ENCODE measurements at regions not wholly inside any gene's neighbourhood (a gene's known extent, or its start where the extent isn't known, plus 50 kb on each side); places are given as distances from the start of the nearest gene placed in this dataset.

- H3K27me3 ChIP-seq (ENCODE audit: control insufficient read depth in 2 of 2, insufficient read depth in 2 of 2, low read length in 2 of 2), result no peaks in the 10 kb centered on the region
- POLR2A ChIA-PET, result no interaction called here
- H3K36me3 ChIP-seq (ENCODE audit: control insufficient read depth, insufficient read depth, low read length), result no peaks in the 10 kb centered on the region
- no peak overlapping the region for H2AFZ ChIP-seq (ENCODE audit: low read depth, low read length)
- no peaks in the 10 kb centered on the region for H4K20me1 ChIP-seq (replicated peaks; ENCODE audit: control insufficient read depth, insufficient read depth, low read length)
- H3K9ac ChIP-seq (ENCODE audit: insufficient read depth in 1 of 2, low read depth in 2 of 2, low read length in 2 of 2), result no peak overlapping the region
- ATAC-seq (no peak), FAIRE-seq (no peak), DNase-seq (ENCODE audit: extremely low read depth in 1 of 4, low spot score in 3 of 4) (no peak)
- H3K4me3 ChIP-seq, result no peak overlapping the region
- intact Hi-C loops (cut with micrococcal nuclease), result no loop called here
- H3K79me2 ChIP-seq (ENCODE audit: control insufficient read depth, insufficient read depth, low read length), result no peaks in the 10 kb centered on the region
- H3K9me3 ChIP-seq (replicated peaks; ENCODE audit: control insufficient read depth, insufficient read depth, low read depth, low read length), result no peaks in the 10 kb centered on the region
- no TSS peak for BruUV-seq (replicated peaks)
- in situ Hi-C loops (cut with MboI), result no loop called here
- no peak overlapping the region for H3K27ac ChIP-seq (ENCODE audit: extremely low read depth, low read depth, low read length)
- no peaks in the 10 kb centered on the region for H3K9me1 ChIP-seq (ENCODE audit: control insufficient read depth, insufficient read depth, low read length)
- H3K4me1 ChIP-seq (replicated peaks in 1 of 2; ENCODE audit: control insufficient read depth in 2 of 2, insufficient read depth in 2 of 2, low read length in 2 of 2), result no peaks in the 10 kb centered on the region
- CTCF ChIA-PET (ENCODE audit: low intra/inter-chr PET ratio), result no interaction called here
- H3K4me2 ChIP-seq (ENCODE audit: insufficient read depth, low read length), result no peak overlapping the region
- TF ChIP-seq ETS2 (tag; IDR thresholded peaks at IDR 0.05; ENCODE audit: borderline replicate concordance, poor library complexity, severe bottlenecking) (no peak), ZNF592 (IDR thresholded peaks at IDR 0.05) (no peak), ZNF311 (CRISPR knock-in tag; IDR thresholded peaks at IDR 0.05) (no peak)
- TF ChIP-seq, protein P1, sequence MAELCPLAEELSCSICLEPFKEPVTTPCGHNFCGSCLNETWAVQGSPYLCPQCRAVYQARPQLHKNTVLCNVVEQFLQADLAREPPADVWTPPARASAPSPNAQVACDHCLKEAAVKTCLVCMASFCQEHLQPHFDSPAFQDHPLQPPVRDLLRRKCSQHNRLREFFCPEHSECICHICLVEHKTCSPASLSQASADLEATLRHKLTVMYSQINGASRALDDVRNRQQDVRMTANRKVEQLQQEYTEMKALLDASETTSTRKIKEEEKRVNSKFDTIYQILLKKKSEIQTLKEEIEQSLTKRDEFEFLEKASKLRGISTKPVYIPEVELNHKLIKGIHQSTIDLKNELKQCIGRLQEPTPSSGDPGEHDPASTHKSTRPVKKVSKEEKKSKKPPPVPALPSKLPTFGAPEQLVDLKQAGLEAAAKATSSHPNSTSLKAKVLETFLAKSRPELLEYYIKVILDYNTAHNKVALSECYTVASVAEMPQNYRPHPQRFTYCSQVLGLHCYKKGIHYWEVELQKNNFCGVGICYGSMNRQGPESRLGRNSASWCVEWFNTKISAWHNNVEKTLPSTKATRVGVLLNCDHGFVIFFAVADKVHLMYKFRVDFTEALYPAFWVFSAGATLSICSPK (IDR thresholded peaks at IDR 0.05; ENCODE audit: borderline replicate concordance), result no peak
- TF ChIP-seq, protein P2, sequence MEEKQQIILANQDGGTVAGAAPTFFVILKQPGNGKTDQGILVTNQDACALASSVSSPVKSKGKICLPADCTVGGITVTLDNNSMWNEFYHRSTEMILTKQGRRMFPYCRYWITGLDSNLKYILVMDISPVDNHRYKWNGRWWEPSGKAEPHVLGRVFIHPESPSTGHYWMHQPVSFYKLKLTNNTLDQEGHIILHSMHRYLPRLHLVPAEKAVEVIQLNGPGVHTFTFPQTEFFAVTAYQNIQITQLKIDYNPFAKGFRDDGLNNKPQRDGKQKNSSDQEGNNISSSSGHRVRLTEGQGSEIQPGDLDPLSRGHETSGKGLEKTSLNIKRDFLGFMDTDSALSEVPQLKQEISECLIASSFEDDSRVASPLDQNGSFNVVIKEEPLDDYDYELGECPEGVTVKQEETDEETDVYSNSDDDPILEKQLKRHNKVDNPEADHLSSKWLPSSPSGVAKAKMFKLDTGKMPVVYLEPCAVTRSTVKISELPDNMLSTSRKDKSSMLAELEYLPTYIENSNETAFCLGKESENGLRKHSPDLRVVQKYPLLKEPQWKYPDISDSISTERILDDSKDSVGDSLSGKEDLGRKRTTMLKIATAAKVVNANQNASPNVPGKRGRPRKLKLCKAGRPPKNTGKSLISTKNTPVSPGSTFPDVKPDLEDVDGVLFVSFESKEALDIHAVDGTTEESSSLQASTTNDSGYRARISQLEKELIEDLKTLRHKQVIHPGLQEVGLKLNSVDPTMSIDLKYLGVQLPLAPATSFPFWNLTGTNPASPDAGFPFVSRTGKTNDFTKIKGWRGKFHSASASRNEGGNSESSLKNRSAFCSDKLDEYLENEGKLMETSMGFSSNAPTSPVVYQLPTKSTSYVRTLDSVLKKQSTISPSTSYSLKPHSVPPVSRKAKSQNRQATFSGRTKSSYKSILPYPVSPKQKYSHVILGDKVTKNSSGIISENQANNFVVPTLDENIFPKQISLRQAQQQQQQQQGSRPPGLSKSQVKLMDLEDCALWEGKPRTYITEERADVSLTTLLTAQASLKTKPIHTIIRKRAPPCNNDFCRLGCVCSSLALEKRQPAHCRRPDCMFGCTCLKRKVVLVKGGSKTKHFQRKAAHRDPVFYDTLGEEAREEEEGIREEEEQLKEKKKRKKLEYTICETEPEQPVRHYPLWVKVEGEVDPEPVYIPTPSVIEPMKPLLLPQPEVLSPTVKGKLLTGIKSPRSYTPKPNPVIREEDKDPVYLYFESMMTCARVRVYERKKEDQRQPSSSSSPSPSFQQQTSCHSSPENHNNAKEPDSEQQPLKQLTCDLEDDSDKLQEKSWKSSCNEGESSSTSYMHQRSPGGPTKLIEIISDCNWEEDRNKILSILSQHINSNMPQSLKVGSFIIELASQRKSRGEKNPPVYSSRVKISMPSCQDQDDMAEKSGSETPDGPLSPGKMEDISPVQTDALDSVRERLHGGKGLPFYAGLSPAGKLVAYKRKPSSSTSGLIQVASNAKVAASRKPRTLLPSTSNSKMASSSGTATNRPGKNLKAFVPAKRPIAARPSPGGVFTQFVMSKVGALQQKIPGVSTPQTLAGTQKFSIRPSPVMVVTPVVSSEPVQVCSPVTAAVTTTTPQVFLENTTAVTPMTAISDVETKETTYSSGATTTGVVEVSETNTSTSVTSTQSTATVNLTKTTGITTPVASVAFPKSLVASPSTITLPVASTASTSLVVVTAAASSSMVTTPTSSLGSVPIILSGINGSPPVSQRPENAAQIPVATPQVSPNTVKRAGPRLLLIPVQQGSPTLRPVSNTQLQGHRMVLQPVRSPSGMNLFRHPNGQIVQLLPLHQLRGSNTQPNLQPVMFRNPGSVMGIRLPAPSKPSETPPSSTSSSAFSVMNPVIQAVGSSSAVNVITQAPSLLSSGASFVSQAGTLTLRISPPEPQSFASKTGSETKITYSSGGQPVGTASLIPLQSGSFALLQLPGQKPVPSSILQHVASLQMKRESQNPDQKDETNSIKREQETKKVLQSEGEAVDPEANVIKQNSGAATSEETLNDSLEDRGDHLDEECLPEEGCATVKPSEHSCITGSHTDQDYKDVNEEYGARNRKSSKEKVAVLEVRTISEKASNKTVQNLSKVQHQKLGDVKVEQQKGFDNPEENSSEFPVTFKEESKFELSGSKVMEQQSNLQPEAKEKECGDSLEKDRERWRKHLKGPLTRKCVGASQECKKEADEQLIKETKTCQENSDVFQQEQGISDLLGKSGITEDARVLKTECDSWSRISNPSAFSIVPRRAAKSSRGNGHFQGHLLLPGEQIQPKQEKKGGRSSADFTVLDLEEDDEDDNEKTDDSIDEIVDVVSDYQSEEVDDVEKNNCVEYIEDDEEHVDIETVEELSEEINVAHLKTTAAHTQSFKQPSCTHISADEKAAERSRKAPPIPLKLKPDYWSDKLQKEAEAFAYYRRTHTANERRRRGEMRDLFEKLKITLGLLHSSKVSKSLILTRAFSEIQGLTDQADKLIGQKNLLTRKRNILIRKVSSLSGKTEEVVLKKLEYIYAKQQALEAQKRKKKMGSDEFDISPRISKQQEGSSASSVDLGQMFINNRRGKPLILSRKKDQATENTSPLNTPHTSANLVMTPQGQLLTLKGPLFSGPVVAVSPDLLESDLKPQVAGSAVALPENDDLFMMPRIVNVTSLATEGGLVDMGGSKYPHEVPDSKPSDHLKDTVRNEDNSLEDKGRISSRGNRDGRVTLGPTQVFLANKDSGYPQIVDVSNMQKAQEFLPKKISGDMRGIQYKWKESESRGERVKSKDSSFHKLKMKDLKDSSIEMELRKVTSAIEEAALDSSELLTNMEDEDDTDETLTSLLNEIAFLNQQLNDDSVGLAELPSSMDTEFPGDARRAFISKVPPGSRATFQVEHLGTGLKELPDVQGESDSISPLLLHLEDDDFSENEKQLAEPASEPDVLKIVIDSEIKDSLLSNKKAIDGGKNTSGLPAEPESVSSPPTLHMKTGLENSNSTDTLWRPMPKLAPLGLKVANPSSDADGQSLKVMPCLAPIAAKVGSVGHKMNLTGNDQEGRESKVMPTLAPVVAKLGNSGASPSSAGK (IDR thresholded peaks at IDR 0.05), result no peak
These were observed 90.2 kb upstream of the FAM241A start for GRCh38 chr4:112055100-112055499.
